ENCODE measurements at regions not wholly inside any gene's neighbourhood (a gene's known extent, or its start where the extent isn't known, plus 50 kb on each side); places are given as distances from the start of the nearest gene placed in this dataset.

GRCh38 chr15:75129788-75130187, 71.9 kb upstream of the C15orf39 start:
- no peak for TF ChIP-seq CTCF (conservative IDR thresholded peaks at IDR 0.05; ENCODE audit: low read depth)
- POLR2A ChIA-PET (ENCODE audit: low non-redundant PET), result no interaction called here
- H3K27ac ChIP-seq, result no peak overlapping the region
- no peak for DNase-seq (ENCODE audit: low spot score)
- CTCF ChIA-PET, result interaction anchor here (0.8 to 1.0 kb wide), 2 partner anchors 13 to 15 kb away, joined by 3 to 7 read pairs; no protein-coding TSS in a partner anchor

GRCh38 chr15:75131269-75131643, 70.4 kb upstream of the C15orf39 start:
- TF ChIP-seq CTCF (conservative IDR thresholded peaks at IDR 0.05; ENCODE audit: low read depth), result no peak
- no peak overlapping the region for H3K27ac ChIP-seq
- POLR2A ChIA-PET (ENCODE audit: low non-redundant PET), result no interaction called here
- CTCF ChIA-PET, result no interaction called here
- DNase-seq (ENCODE audit: low spot score), result no peak

- TF ChIP-seq CTCF (conservative IDR thresholded peaks at IDR 0.05; ENCODE audit: low read depth), result no peak
- POLR2A ChIA-PET (ENCODE audit: low non-redundant PET), result no interaction called here
- H3K27ac ChIP-seq, result no peak overlapping the region
- no peak for DNase-seq (ENCODE audit: low spot score)
- CTCF ChIA-PET, result interaction anchor here (0.7 kb wide), 1 partner anchor 106 kb away, joined by 3 read pairs; no protein-coding TSS in a partner anchor
Observed at GRCh38 chr15:75134748-75135147, 66.9 kb upstream of the C15orf39 start.

GRCh38 chr15:75136118-75136517, 65.6 kb upstream of the C15orf39 start:
- no peak overlapping the region for H3K27ac ChIP-seq
- TF ChIP-seq CTCF (conservative IDR thresholded peaks at IDR 0.05; ENCODE audit: low read depth), result no peak
- ChIA-PET POLR2A (ENCODE audit: low non-redundant PET) (no interaction called here), CTCF (no interaction called here)
- no peak for DNase-seq (ENCODE audit: low spot score)

GRCh38 chr15:75136758-75137157, 64.9 kb upstream of the C15orf39 start:
- TF ChIP-seq CTCF (conservative IDR thresholded peaks at IDR 0.05; ENCODE audit: low read depth), result no peak
- ChIA-PET POLR2A (ENCODE audit: low non-redundant PET) (no interaction called here), CTCF (no interaction called here)
- H3K27ac ChIP-seq, result no peak overlapping the region
- no peak for DNase-seq (ENCODE audit: low spot score)

- ChIA-PET CTCF (interaction anchor here (0.7 kb wide), 1 partner anchor 9 kb away, joined by 3 read pairs; no protein-coding TSS in a partner anchor), POLR2A (ENCODE audit: low non-redundant PET) (no interaction called here)
- DNase-seq (ENCODE audit: low spot score), result no peak
- no peak overlapping the region for H3K27ac ChIP-seq
- no peak for TF ChIP-seq CTCF (conservative IDR thresholded peaks at IDR 0.05; ENCODE audit: low read depth)
Observed at GRCh38 chr15:75138016-75138999, 63.4 kb upstream of the C15orf39 start.
